OCI-LY1 (cell line): ENCODE measurements at regions not wholly inside any gene's neighbourhood (a gene's known extent, or its start where the extent isn't known, plus 50 kb on each side); places are given as distances from the start of the nearest gene placed in this dataset.
"Not testable (repeated sequence)": the region's sequence is repeated elsewhere in the genome, so short reads cannot be mapped to it uniquely, and the experiment has no call there.

ENCODE experiments used
- H2AFZ ChIP-seq: fragments of 200-600 bp; sonication (generic), shearing (Covaris generic); 2 replicates; pipeline ENCODE4 v1.6.0; 2014; ENCODE audit warnings: antibody characterized with exemption, mild to moderate bottlenecking, low read length
- H3F3A ChIP-seq: fragments of 200-600 bp; sonication (generic), shearing (Covaris generic); 2 replicates; pipeline ENCODE4 v1.6.0; 2014; ENCODE audit warnings: mild to moderate bottlenecking, antibody characterized with exemption, low read length, moderate library complexity; ENCODE audit not compliant: insufficient read depth
- H3K27ac ChIP-seq: fragments of 200-600 bp; sonication (generic); 2 replicates; pipeline ENCODE4 v1.5.1; 2014; ENCODE audit warnings: low read length, mixed run types, mild to moderate bottlenecking, low read depth; ENCODE audit not compliant: poor library complexity, severe bottlenecking
- H3K27me3 ChIP-seq: fragments of 200-600 bp; sonication (generic); 2 replicates; pipeline ENCODE4 v1.6.0; 2014; ENCODE audit warnings: antibody characterized with exemption, mild to moderate bottlenecking, low read length, moderate library complexity; ENCODE audit not compliant: insufficient read depth
- H3K36me3 ChIP-seq: fragments of 200-600 bp; sonication (generic); 2 replicates; pipeline ENCODE4 v1.6.1; 2014; ENCODE audit warnings: mild to moderate bottlenecking, antibody characterized with exemption, low read length, moderate library complexity, mixed read lengths; ENCODE audit not compliant: insufficient read depth
- H3K4me1 ChIP-seq: fragments of 200-600 bp; sonication (generic); 2 replicates; pipeline ENCODE4 v1.5.1; 2014; ENCODE audit warnings: mild to moderate bottlenecking, low read length, moderate library complexity; ENCODE audit not compliant: insufficient read depth, severe bottlenecking
- H3K4me2 ChIP-seq: fragments of 200-600 bp; sonication (generic), shearing (Covaris generic); 2 replicates; pipeline ENCODE4 v1.6.1; 2014; ENCODE audit warnings: low read length
- H3K4me3 ChIP-seq: fragments of 200-600 bp; sonication (generic); 2 replicates; pipeline ENCODE4 v1.5.1; 2014; ENCODE audit warnings: low read length, low read depth, mild to moderate bottlenecking, mixed read lengths; ENCODE audit not compliant: poor library complexity, severe bottlenecking
- H3K79me2 ChIP-seq: fragments of 200-600 bp; shearing (Covaris generic); 2 replicates; pipeline ENCODE4 v1.6.1; 2016; ENCODE audit warnings: mixed run types, low read length, mixed read lengths; ENCODE audit not compliant: insufficient read depth
- H3K9ac ChIP-seq: fragments of 200-600 bp; sonication (generic), shearing (Covaris generic); 2 replicates; pipeline ENCODE4 v1.6.1; 2014; ENCODE audit warnings: mild to moderate bottlenecking, low read length, mixed read lengths
- H3K9me2 ChIP-seq: fragments of 200-600 bp; sonication (generic), shearing (Covaris generic); 2 replicates; pipeline ENCODE4 v1.6.1; 2014; ENCODE audit warnings: low read depth, mild to moderate bottlenecking, low read length, mixed read lengths
- H3K9me3 ChIP-seq: fragments of 200-600 bp; shearing (Covaris generic); 2 replicates; pipeline ENCODE4 v1.6.1; 2014; ENCODE audit warnings: low read length, mixed read lengths
- H4K20me1 ChIP-seq: fragments of 200-600 bp; sonication (generic), shearing (Covaris generic); 2 replicates; pipeline ENCODE4 v1.6.0; 2016; ENCODE audit warnings: mild to moderate bottlenecking, low read length; ENCODE audit not compliant: insufficient read depth
- EZH2 ChIP-seq: fragments of 200-600 bp; sonication (generic), shearing (Covaris generic); IDR thresholded peaks from 2 replicates; pipeline ENCODE4 v1.8.0; 2017; ENCODE audit warnings: borderline replicate concordance, mixed run types, mild to moderate bottlenecking, antibody characterized with exemption, low read length, moderate library complexity, mixed read lengths
- TF ChIP-seq, protein P1 (sequence below): fragments of 200-600 bp; sonication (generic), shearing (Covaris generic); IDR thresholded peaks from 2 replicates; pipeline ENCODE4 v1.5.1; 2017; ENCODE audit warnings: mild to moderate bottlenecking, antibody characterized with exemption, low read length, moderate library complexity, mixed read lengths

DNA sequence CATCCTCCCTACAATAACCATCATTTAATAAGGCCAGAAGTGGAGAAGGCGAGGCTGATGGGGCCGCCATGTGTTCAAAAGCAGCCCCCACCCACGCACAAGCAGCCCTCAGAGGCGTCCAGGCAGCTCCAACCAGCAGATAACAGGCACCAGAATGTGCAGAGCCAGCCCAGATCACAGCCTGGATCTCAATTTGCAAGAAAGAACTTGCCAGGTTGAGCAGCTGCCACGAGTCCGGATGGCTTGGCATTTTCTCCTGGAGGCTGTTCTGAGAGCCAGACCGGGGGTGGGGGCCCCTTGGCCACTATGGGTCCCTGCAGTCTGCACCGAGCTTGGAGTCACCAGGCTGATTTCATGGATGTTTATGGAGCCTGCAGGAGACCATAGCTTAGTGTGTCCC is 338.1 kb downstream of the PREX1 start:
- Histone ChIP-seq H3K4me1 (no peaks in the 10 kb centered on the region), H3K4me2 (no peak overlapping the region)

DNA sequence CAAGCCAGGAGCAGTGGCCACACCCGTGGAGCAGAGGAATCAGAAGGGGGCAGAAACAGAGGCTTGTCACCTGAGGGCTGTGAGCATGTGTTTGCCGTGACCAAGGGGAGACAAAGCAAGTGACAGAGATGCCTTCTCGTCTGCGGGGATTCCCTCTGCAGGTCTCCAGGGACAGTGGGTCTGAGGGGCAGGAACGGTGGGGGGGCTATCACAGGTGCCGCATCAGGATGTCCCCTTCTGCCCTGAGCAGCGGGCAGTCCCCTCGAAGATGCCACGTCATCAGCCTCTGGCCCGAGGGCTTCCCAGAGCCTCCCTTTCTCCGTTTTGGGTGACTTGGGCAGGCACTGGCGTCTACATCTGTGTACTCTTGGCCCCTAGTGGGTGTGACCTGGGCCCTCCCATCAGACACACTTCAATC is 338.7 kb downstream of the PREX1 start:
- Histone ChIP-seq H3K9me3 (no peaks in the 10 kb centered on the region), H3K9me2 (no peaks in the 10 kb centered on the region), H3K4me1 (no peaks in the 10 kb centered on the region), H2AFZ (no peak overlapping the region), H3K27ac (no peak overlapping the region), H3K4me2 (no peak overlapping the region), H3F3A (no peaks in the 10 kb centered on the region), H4K20me1 (no peaks in the 10 kb centered on the region), H3K27me3 (no peaks in the 10 kb centered on the region), H3K4me3 (no peak overlapping the region), H3K36me3 (no peaks in the 10 kb centered on the region), H3K9ac (no peak overlapping the region), H3K79me2 (no peaks in the 10 kb centered on the region)
- TF ChIP-seq, protein P1, sequence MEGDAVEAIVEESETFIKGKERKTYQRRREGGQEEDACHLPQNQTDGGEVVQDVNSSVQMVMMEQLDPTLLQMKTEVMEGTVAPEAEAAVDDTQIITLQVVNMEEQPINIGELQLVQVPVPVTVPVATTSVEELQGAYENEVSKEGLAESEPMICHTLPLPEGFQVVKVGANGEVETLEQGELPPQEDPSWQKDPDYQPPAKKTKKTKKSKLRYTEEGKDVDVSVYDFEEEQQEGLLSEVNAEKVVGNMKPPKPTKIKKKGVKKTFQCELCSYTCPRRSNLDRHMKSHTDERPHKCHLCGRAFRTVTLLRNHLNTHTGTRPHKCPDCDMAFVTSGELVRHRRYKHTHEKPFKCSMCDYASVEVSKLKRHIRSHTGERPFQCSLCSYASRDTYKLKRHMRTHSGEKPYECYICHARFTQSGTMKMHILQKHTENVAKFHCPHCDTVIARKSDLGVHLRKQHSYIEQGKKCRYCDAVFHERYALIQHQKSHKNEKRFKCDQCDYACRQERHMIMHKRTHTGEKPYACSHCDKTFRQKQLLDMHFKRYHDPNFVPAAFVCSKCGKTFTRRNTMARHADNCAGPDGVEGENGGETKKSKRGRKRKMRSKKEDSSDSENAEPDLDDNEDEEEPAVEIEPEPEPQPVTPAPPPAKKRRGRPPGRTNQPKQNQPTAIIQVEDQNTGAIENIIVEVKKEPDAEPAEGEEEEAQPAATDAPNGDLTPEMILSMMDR: no peak
- TF ChIP-seq EZH2: no peak

More for the DNA sequence above, 338.1 kb downstream of the PREX1 start:
- Histone ChIP-seq H3K36me3 (no peaks in the 10 kb centered on the region), H3K27me3 (no peaks in the 10 kb centered on the region), H3K9me2 (no peaks in the 10 kb centered on the region), H2AFZ (no peak overlapping the region), H3K9ac (no peak overlapping the region), H3F3A (no peaks in the 10 kb centered on the region), H3K79me2 (no peaks in the 10 kb centered on the region), H3K4me3 (no peak overlapping the region), H4K20me1 (no peaks in the 10 kb centered on the region), H3K9me3 (no peaks in the 10 kb centered on the region), H3K27ac (no peak overlapping the region)
- TF ChIP-seq EZH2: no peak
- TF ChIP-seq, protein P1: no peak

DNA sequence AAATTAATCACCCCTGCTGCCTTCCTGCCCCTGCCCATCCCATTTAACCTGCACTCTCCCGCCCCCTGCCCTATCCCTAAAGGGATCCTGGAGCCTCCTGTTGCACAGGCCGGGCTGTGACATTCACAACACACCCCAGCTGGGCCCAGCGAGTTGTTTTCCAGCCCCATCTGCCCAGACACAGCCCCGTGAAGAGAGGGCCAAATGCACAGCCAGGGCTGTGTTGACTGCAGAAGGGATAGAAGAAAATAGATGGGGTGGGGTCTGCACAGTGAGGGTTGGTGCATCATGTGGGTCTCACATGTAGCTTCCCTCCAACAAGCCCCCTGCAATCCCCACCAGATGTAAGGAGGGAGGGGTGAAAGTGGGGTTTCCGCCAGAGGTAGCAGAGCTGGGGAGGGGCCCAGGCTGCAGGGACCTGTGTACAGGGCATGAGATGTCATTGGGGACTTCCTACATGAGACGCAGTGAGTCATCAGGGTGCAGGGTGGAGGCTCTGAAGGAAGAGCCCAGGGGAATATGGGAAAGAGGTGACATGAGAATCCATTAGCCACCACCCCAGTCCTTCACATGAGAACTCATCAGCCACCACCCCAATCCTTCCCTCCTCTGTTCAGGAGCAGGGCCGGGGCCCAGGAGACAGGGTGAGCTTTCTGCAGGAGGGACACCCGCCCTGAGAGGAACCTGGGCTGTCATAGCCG is 339.3 kb downstream of the PREX1 start:
- H3K27ac ChIP-seq, H4K20me1 ChIP-seq, H3K9me3 ChIP-seq, H3K4me3 ChIP-seq, H3K4me1 ChIP-seq, H3K27me3 ChIP-seq, H2AFZ ChIP-seq, H3K9ac ChIP-seq, H3K9me2 ChIP-seq, H3K79me2 ChIP-seq, H3K4me2 ChIP-seq, H3K36me3 ChIP-seq, H3F3A ChIP-seq: not testable (repeated sequence)

DNA sequence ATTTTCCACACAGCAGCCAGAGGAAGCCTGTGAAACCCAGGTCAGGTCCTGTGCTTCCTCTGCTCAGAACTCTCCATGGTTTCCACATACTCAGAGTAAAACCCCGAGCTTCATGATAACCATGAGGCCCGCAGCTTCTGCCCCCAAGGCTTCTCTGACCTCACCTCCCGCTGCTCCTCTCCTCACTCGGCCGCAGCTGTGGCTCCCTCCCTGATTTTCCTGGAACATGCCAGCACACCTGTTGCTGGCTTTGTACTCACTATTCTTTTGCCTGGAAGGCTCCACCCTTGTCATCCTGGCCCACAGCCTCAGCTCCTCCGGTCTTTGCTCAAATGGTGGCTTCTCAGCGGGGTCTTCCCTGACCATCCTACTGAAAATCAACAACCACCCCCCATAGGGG is 341.7 kb downstream of the PREX1 start:
- H3K9me3 ChIP-seq: no peaks in the 10 kb centered on the region
- no peaks in the 10 kb centered on the region for H3F3A ChIP-seq
- no peak overlapping the region for H3K4me3 ChIP-seq
- H3K9me2 ChIP-seq: no peaks in the 10 kb centered on the region
- no peaks in the 10 kb centered on the region for H3K36me3 ChIP-seq
- no peak overlapping the region for H2AFZ ChIP-seq
- H3K27ac ChIP-seq: no peak overlapping the region
- no peaks in the 10 kb centered on the region for H3K79me2 ChIP-seq
- no peak overlapping the region for H3K9ac ChIP-seq
- no peaks in the 10 kb centered on the region for H3K27me3 ChIP-seq
- no peaks in the 10 kb centered on the region for H4K20me1 ChIP-seq
- no peaks in the 10 kb centered on the region for H3K4me1 ChIP-seq
- no peak for TF ChIP-seq EZH2
- H3K4me2 ChIP-seq: no peak overlapping the region

DNA sequence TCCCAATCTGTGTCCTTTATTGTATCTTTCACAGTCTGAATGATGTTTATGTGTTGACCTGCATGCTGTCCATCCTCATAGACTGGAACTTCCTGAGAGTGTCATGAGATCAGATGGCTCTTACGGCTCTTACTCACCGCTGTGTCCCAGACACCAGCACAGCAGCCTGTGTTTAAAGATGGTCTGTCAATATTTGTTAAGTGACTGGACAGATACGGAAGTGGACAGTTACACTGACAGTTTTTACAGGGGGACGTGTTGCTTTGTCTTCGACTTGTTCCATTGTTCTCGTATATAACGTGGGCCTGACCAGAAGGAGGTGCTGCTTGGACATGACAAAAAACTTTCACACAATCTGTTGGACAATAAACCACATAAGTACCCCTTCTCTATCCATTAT is 342.6 kb downstream of the PREX1 start:
- not testable (repeated sequence) for H3K9me2 ChIP-seq, H3K27ac ChIP-seq, H3K36me3 ChIP-seq, H2AFZ ChIP-seq, H3K4me1 ChIP-seq, H3K27me3 ChIP-seq, H3F3A ChIP-seq, H3K9me3 ChIP-seq, H3K4me2 ChIP-seq, H4K20me1 ChIP-seq, H3K9ac ChIP-seq, H3K4me3 ChIP-seq, H3K79me2 ChIP-seq
